Endothelial cell of umbilical vein (primary cell): ENCODE measurements at regions not wholly inside any gene's neighbourhood (a gene's known extent, or its start where the extent isn't known, plus 50 kb on each side); places are given as distances from the start of the nearest gene placed in this dataset.

Experiments
- BruUV-seq: library from RNA; stranded (reverse); fragments of 400-500 nt; replicated peaks from 2 replicates; lab custom pipeline; 2021; lab: Mats Ljungman, UMichigan
- CTCF ChIA-PET: fragments of 300-600, 350-600 bp; sonication (Branson Sonifier 250); formaldehyde crosslinking; loops from one replicate; lab custom pipeline; 2021; ENCODE audit warnings: antibody characterized with exemption, inconsistent platforms; lab: Charles Lee
- POLR2A ChIA-PET: fragments of 300-600, 350-600 bp; sonication (Branson Sonifier 250); formaldehyde crosslinking; loops from one replicate; lab custom pipeline; 2021; ENCODE audit warnings: antibody characterized with exemption, inconsistent platforms; lab: Charles Lee
- DNase-seq: peaks from one replicate; pipeline ENCODE4 v3.0.0-alpha.2; 2011; ENCODE audit warnings: low read depth, low spot score
- FAIRE-seq: peaks from 2 replicates; lab custom pipeline; 2011; peaks lifted over from hg19 to GRCh38; lab: Jason Lieb, UNC
- H2AFZ ChIP-seq: 2 replicates; pipeline ENCODE4 v1.6.0; 2012; ENCODE audit warnings: low read depth, low read length, control low read depth, inconsistent platforms
- H3K27ac ChIP-seq: 2 replicates; pipeline ENCODE4 v1.5.1; 2011; ENCODE audit warnings: low read depth, mild to moderate bottlenecking, control low read depth, low read length, moderate library complexity; ENCODE audit not compliant: insufficient read depth
- H3K27me3 ChIP-seq, 2 experiments: 2 replicates each; pipeline versions ENCODE4 v1.6.0 to v1.6.1; 2011; ENCODE audit warnings: low read length in 2 of 2, mixed read lengths in 1 of 2; ENCODE audit not compliant: control insufficient read depth in 2 of 2, insufficient read depth in 2 of 2
- H3K36me3 ChIP-seq, 2 experiments: 2 replicates in 1 of 2; 3 replicates in 1 of 2; pipeline ENCODE4 v1.5.1; 2011; ENCODE audit warnings: low read length in 2 of 2, mild to moderate bottlenecking in 1 of 2, moderate library complexity in 1 of 2; ENCODE audit not compliant: control insufficient read depth in 2 of 2, insufficient read depth in 2 of 2; ENCODE audit errors: extremely low read depth in 1 of 2
- H3K4me1 ChIP-seq: 3 replicates; pipeline ENCODE4 v1.5.1; 2011; ENCODE audit warnings: mild to moderate bottlenecking, low read length; ENCODE audit not compliant: control insufficient read depth, insufficient read depth; ENCODE audit errors: extremely low read depth
- H3K4me2 ChIP-seq: 2 replicates; pipeline ENCODE4 v1.6.1; 2011; ENCODE audit warnings: low read length, control low read depth, mixed read lengths; ENCODE audit not compliant: insufficient read depth
- H3K4me3 ChIP-seq, 3 experiments: fragments of 200-600 bp in 1 of 3; sonication (generic), shearing (Covaris generic) in 1 of 3; replicated peaks in 1 of 3; 2 replicates each; pipeline ENCODE4 v1.5.1; 2011 to 2016; ENCODE audit warnings: control low read depth in 3 of 3, low read length in 3 of 3, mild to moderate bottlenecking in 2 of 3, inconsistent platforms in 1 of 3, low read depth in 1 of 3, moderate library complexity in 1 of 3; ENCODE audit not compliant: insufficient read depth in 1 of 3
- H3K79me2 ChIP-seq: 2 replicates; pipeline ENCODE4 v1.6.0; 2012; ENCODE audit warnings: low read length, inconsistent platforms; ENCODE audit not compliant: control insufficient read depth, insufficient read depth
- H3K9ac ChIP-seq: replicated peaks from 2 replicates; pipeline ENCODE3; 2011; ENCODE audit warnings: low read length, control low read depth; ENCODE audit not compliant: insufficient read depth; ENCODE audit errors: extremely low read depth
- H3K9me1 ChIP-seq: replicated peaks from 3 replicates; pipeline ENCODE4 v1.6.0; 2011; ENCODE audit warnings: mild to moderate bottlenecking, low read length; ENCODE audit not compliant: control insufficient read depth, insufficient read depth; ENCODE audit errors: extremely low read depth
- H3K9me3 ChIP-seq: replicated peaks from 2 replicates; pipeline ENCODE4 v1.5.1; 2012; ENCODE audit warnings: low read length, inconsistent platforms; ENCODE audit not compliant: control insufficient read depth, insufficient read depth
- H4K20me1 ChIP-seq: replicated peaks from 2 replicates; pipeline ENCODE3; 2011; ENCODE audit warnings: mild to moderate bottlenecking, low read length; ENCODE audit not compliant: control insufficient read depth, insufficient read depth; ENCODE audit errors: extremely low read depth
- EZH2 ChIP-seq: IDR thresholded peaks from 2 replicates; pipeline ENCODE4 v1.6.1; 2012; ENCODE audit warnings: borderline replicate concordance, low read depth, mild to moderate bottlenecking, moderate library complexity, low read length, inconsistent platforms; ENCODE audit not compliant: severe bottlenecking
- FOS ChIP-seq: IDR thresholded peaks from 2 replicates; pipeline ENCODE4 v1.6.1; 2011; ENCODE audit warnings: mild to moderate bottlenecking, low read length, moderate library complexity, borderline replicate concordance; ENCODE audit not compliant: insufficient read depth
- GATA2 ChIP-seq: IDR thresholded peaks from 2 replicates; pipeline ENCODE4 v1.7.0; 2011; ENCODE audit warnings: low read depth, mild to moderate bottlenecking, moderate library complexity, mixed read lengths, low read length; ENCODE audit not compliant: insufficient read length, insufficient read depth
- JUN ChIP-seq: IDR thresholded peaks from 2 replicates; pipeline ENCODE4 v1.6.1; 2011; ENCODE audit warnings: borderline replicate concordance, low read depth; ENCODE audit not compliant: insufficient read length, insufficient read depth
- MAX ChIP-seq: IDR thresholded peaks from 2 replicates; pipeline ENCODE4 v1.6.1; 2011; ENCODE audit not compliant: insufficient read depth, insufficient read length
- MYC ChIP-seq: IDR thresholded peaks from one replicate; pipeline ENCODE4 v1.6.1; 2011; ENCODE audit warnings: mild to moderate bottlenecking, low read depth, low read length
- POLR2A ChIP-seq: IDR thresholded peaks from 2 replicates; pipeline ENCODE4 v1.6.1; 2012; ENCODE audit warnings: low read depth, mild to moderate bottlenecking, control low read depth, low read length
- POLR2AphosphoS5 ChIP-seq: IDR thresholded peaks from 2 replicates; pipeline ENCODE4 v1.6.1; 2012; ENCODE audit warnings: low read depth, mild to moderate bottlenecking, control low read depth, low read length, moderate library complexity; ENCODE audit not compliant: insufficient read depth
- dilution Hi-C: fragments of 300-500 bp; cut with MboI; formaldehyde crosslinking; loops from one replicate; pipeline ENCODE4 v1.15.0; 2019; ENCODE audit warnings: low sequenced_read_pairs; ENCODE audit not compliant: extremely low pct_ligation_motif_present
- intact Hi-C: fragments of 100-400 bp; cut with micrococcal nuclease; formaldehyde crosslinking; loops from one replicate; pipeline ENCODE4 v1.10.0; 2022
- TF ChIP-seq, protein P1 (sequence below), 2 donors: IDR thresholded peaks; 1 replicate in 1 of 2; 2 replicates in 1 of 2; pipeline ENCODE4 v1.5.1; 2011; ENCODE audit warnings: low read length in 2 of 2, mild to moderate bottlenecking in 2 of 2, moderate library complexity in 2 of 2, control low read depth in 1 of 2, inconsistent platforms in 1 of 2, low read depth in 1 of 2; ENCODE audit not compliant: insufficient read depth in 1 of 2; ENCODE audit errors: extremely low read depth in 1 of 2

DNA sequence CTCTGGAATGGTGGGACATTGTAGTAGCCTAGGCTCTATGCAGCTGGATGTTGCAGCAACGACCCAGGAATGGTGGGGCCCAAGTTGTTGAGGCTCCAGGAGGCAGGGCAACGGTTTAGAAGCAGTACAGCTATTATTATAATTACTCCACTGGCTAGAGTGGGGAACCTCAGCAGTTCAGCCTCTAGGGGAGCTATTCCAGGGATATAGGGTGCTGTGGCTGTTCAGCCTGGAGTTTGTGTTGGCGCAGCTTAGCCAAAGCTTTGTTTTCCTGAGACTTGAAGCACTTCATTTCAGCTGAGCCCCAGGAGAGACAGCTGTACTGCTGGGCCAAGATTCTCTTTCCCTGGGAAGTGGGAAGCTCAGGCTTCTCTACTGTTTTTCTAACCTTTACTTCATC lies 1023.0 kb upstream of the ATXN7L3B start:
- intact Hi-C loops, result no loop called here
- Histone ChIP-seq H3K9me3 (peaks cover 3% of the 10 kb centered on the region), H3K79me2 (no peaks in the 10 kb centered on the region), H3K4me2 (no peak overlapping the region), H3K9me1 (no peaks in the 10 kb centered on the region), H3K9ac (no peak overlapping the region), H2AFZ (no peak overlapping the region), H3K4me1 (no peaks in the 10 kb centered on the region), H3K27ac (no peak overlapping the region), H4K20me1 (no peaks in the 10 kb centered on the region), H3K27me3 (no peaks in the 10 kb centered on the region), H3K36me3 (no peaks in the 10 kb centered on the region), H3K4me3 (no peak overlapping the region)
- DNase-seq, result no peak
- dilution Hi-C loops, result no loop called here
- TF ChIP-seq FOS (no peak), MYC (no peak), POLR2A (no peak), GATA2 (no peak), MAX (no peak), EZH2 (no peak), POLR2AphosphoS5 (no peak), JUN (no peak)
- TF ChIP-seq, protein P1, sequence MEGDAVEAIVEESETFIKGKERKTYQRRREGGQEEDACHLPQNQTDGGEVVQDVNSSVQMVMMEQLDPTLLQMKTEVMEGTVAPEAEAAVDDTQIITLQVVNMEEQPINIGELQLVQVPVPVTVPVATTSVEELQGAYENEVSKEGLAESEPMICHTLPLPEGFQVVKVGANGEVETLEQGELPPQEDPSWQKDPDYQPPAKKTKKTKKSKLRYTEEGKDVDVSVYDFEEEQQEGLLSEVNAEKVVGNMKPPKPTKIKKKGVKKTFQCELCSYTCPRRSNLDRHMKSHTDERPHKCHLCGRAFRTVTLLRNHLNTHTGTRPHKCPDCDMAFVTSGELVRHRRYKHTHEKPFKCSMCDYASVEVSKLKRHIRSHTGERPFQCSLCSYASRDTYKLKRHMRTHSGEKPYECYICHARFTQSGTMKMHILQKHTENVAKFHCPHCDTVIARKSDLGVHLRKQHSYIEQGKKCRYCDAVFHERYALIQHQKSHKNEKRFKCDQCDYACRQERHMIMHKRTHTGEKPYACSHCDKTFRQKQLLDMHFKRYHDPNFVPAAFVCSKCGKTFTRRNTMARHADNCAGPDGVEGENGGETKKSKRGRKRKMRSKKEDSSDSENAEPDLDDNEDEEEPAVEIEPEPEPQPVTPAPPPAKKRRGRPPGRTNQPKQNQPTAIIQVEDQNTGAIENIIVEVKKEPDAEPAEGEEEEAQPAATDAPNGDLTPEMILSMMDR (IDR thresholded peaks at IDR 0.05; ENCODE audit: extremely low read depth in 1 of 2, insufficient read depth in 1 of 2, low read depth in 1 of 2, low read length in 2 of 2), result no peak
- CTCF ChIA-PET, result interaction anchor here (1.1 kb wide), 1 partner anchor 11 kb away, joined by 4 read pairs; no protein-coding TSS in a partner anchor
- POLR2A ChIA-PET, result no interaction called here
- no peak for FAIRE-seq
- BruUV-seq, result no TSS peak
